Ishikawa (cell line): ENCODE measurements at regions not wholly inside any gene's neighbourhood (a gene's known extent, or its start where the extent isn't known, plus 50 kb on each side); places are given as distances from the start of the nearest gene placed in this dataset.

Experiments
- CEBPB ChIP-seq: IDR thresholded peaks from 2 replicates; pipeline ENCODE4 v1.6.1; 2012
- EP300 ChIP-seq: IDR thresholded peaks from 2 replicates; pipeline ENCODE4 v1.6.1; 2012; ENCODE audit warnings: borderline replicate concordance
- NFIC ChIP-seq: IDR thresholded peaks from 2 replicates; pipeline ENCODE4 v1.6.1; 2012
- REST ChIP-seq: IDR thresholded peaks from 2 replicates; pipeline ENCODE4 v1.6.1; 2012; ENCODE audit warnings: low read depth, mild to moderate bottlenecking
- USF1 ChIP-seq: IDR thresholded peaks from 2 replicates; pipeline ENCODE4 v1.6.1; 2012
- YY1 ChIP-seq: IDR thresholded peaks from 2 replicates; pipeline ENCODE4 v1.6.1; 2012; ENCODE audit warnings: low read depth
- ZBTB7A ChIP-seq: IDR thresholded peaks from 2 replicates; pipeline ENCODE4 v1.6.1; 2012; ENCODE audit warnings: low read depth

GRCh38 chr2:52976143-52976949, 791.3 kb upstream of the CHAC2 start:
- no peak for TF ChIP-seq EP300
- TF ChIP-seq USF1: no peak
- TF ChIP-seq NFIC: no peak
- no peak for TF ChIP-seq CEBPB
- TF ChIP-seq ZBTB7A: no peak
- no peak for TF ChIP-seq YY1
- TF ChIP-seq REST: no peak
